ENCODE measurements at regions not wholly inside any gene's neighbourhood (a gene's known extent, or its start where the extent isn't known, plus 50 kb on each side); places are given as distances from the start of the nearest gene placed in this dataset.

DNA sequence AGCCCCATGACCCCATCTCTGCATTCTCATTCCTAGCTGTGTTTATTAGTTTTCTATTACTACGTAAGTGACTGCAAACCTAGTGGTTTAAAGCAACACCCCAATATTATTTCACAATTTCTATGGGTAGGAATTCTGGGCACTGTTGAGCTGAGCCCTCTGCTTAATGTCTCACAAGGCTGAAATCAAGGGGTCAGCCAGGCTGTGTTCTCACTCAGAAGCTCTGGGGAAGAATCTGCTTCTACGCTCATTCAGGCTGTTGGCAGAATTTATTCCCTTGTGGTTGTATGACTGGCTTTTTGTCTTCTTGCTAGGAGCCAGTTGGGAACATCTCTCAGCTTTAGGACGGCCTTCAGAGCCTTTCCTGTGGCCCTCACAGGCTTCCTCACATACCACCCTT, 181.0 kb downstream of the GIPC2 start:
- TF ChIP-seq POLR2A (IDR thresholded peaks at IDR 0.05) (no peak), CTCF (IDR thresholded peaks at IDR 0.05) (no peak)

Measured in esophagus squamous epithelium (tissue), 4 donors.